ENCODE measurements at regions not wholly inside any gene's neighbourhood (a gene's known extent, or its start where the extent isn't known, plus 50 kb on each side); places are given as distances from the start of the nearest gene placed in this dataset.

- dilution Hi-C loops (cut with MboI; ENCODE audit: extremely low pct_ligation_motif_present, low sequenced_read_pairs) = no loop called here
- Histone ChIP-seq H3K9me1 (replicated peaks; ENCODE audit: control insufficient read depth, extremely low read depth, insufficient read depth, low read length) (no peaks in the 10 kb centered on the region), H3K4me2 (ENCODE audit: insufficient read depth, low read length) (no peak overlapping the region), H2AFZ (ENCODE audit: low read depth, low read length) (no peak overlapping the region), H3K9me3 (replicated peaks; ENCODE audit: control insufficient read depth, insufficient read depth, low read length) (no peaks in the 10 kb centered on the region), H3K36me3 (ENCODE audit: control insufficient read depth in 2 of 2, extremely low read depth in 1 of 2, insufficient read depth in 2 of 2, low read length in 2 of 2) (no peaks in the 10 kb centered on the region), H3K9ac (replicated peaks; ENCODE audit: extremely low read depth, insufficient read depth, low read length) (no peak overlapping the region), H4K20me1 (replicated peaks; ENCODE audit: control insufficient read depth, extremely low read depth, insufficient read depth, low read length) (no peaks in the 10 kb centered on the region), H3K4me3 (replicated peaks in 1 of 3; ENCODE audit: insufficient read depth in 1 of 3, low read depth in 1 of 3, low read length in 3 of 3) (no peak overlapping the region), H3K27ac (ENCODE audit: insufficient read depth, low read depth, low read length) (no peak overlapping the region), H3K79me2 (ENCODE audit: control insufficient read depth, insufficient read depth, low read length) (no peaks in the 10 kb centered on the region), H3K4me1 (ENCODE audit: control insufficient read depth, extremely low read depth, insufficient read depth, low read length) (no peaks in the 10 kb centered on the region), H3K27me3 (ENCODE audit: control insufficient read depth in 2 of 2, insufficient read depth in 2 of 2, low read length in 2 of 2) (no peaks in the 10 kb centered on the region)
- ChIA-PET CTCF (interaction anchor here (1.3 kb wide), 1 partner anchor 9 kb away, joined by 5 read pairs; no protein-coding TSS in a partner anchor), POLR2A (no interaction called here)
- FAIRE-seq (no peak), DNase-seq (ENCODE audit: low read depth, low spot score) (no peak)
- intact Hi-C loops (cut with micrococcal nuclease) = no loop called here
- no TSS peak for BruUV-seq (replicated peaks)
- TF ChIP-seq FOS (IDR thresholded peaks at IDR 0.05; ENCODE audit: borderline replicate concordance, insufficient read depth, low read length) (no peak), POLR2A (IDR thresholded peaks at IDR 0.05; ENCODE audit: low read depth, low read length) (no peak), JUN (IDR thresholded peaks at IDR 0.05; ENCODE audit: borderline replicate concordance, insufficient read depth, insufficient read length, low read depth) (no peak)
These were observed 142.6 kb downstream of the PDHA2 start for GRCh38 chr4:95982516-95982915.

GRCh38 chr4:95984081-95984480, 144.2 kb downstream of the PDHA2 start:
- dilution Hi-C loops (cut with MboI; ENCODE audit: extremely low pct_ligation_motif_present, low sequenced_read_pairs) = no loop called here
- no peak for DNase-seq (ENCODE audit: low read depth, low spot score)
- no peak overlapping the region for H3K4me2 ChIP-seq (ENCODE audit: insufficient read depth, low read length)
- no peaks in the 10 kb centered on the region for H3K79me2 ChIP-seq (ENCODE audit: control insufficient read depth, insufficient read depth, low read length)
- TF ChIP-seq POLR2A (IDR thresholded peaks at IDR 0.05; ENCODE audit: low read depth, low read length) (no peak), MAX (IDR thresholded peaks at IDR 0.05; ENCODE audit: insufficient read depth, insufficient read length) (no peak)
- no TSS peak for BruUV-seq (replicated peaks)
- no peaks in the 10 kb centered on the region for H3K9me1 ChIP-seq (replicated peaks; ENCODE audit: control insufficient read depth, extremely low read depth, insufficient read depth, low read length)
- no peaks in the 10 kb centered on the region for H3K27me3 ChIP-seq (ENCODE audit: control insufficient read depth in 2 of 2, insufficient read depth in 2 of 2, low read length in 2 of 2)
- intact Hi-C loops (cut with micrococcal nuclease) = no loop called here
- no peak for FAIRE-seq
- H3K9ac ChIP-seq (replicated peaks; ENCODE audit: extremely low read depth, insufficient read depth, low read length) = no peak overlapping the region
- H2AFZ ChIP-seq (ENCODE audit: low read depth, low read length) = no peak overlapping the region
- H3K27ac ChIP-seq (ENCODE audit: insufficient read depth, low read depth, low read length) = no peak overlapping the region
- ChIA-PET POLR2A (no interaction called here), CTCF (no interaction called here)
- H3K9me3 ChIP-seq (replicated peaks; ENCODE audit: control insufficient read depth, insufficient read depth, low read length) = no peaks in the 10 kb centered on the region
- no peaks in the 10 kb centered on the region for H4K20me1 ChIP-seq (replicated peaks; ENCODE audit: control insufficient read depth, extremely low read depth, insufficient read depth, low read length)
- H3K36me3 ChIP-seq (ENCODE audit: control insufficient read depth in 2 of 2, extremely low read depth in 1 of 2, insufficient read depth in 2 of 2, low read length in 2 of 2) = no peaks in the 10 kb centered on the region
- no peak overlapping the region for H3K4me3 ChIP-seq (replicated peaks in 1 of 3; ENCODE audit: insufficient read depth in 1 of 3, low read depth in 1 of 3, low read length in 3 of 3)
- H3K4me1 ChIP-seq (ENCODE audit: control insufficient read depth, extremely low read depth, insufficient read depth, low read length) = no peaks in the 10 kb centered on the region
